ENCODE measurements at regions not wholly inside any gene's neighbourhood (a gene's known extent, or its start where the extent isn't known, plus 50 kb on each side); places are given as distances from the start of the nearest gene placed in this dataset.

- no peaks in the 10 kb centered on the region for H3K9me3 ChIP-seq (ENCODE audit: low read length)
- H3K27ac ChIP-seq (ENCODE audit: low read length) = no peak overlapping the region
- no peak overlapping the region for H2AFZ ChIP-seq (ENCODE audit: low read depth, low read length)
- H4K20me1 ChIP-seq (ENCODE audit: insufficient read depth) = no peaks in the 10 kb centered on the region
- no peaks in the 10 kb centered on the region for H3F3A ChIP-seq (ENCODE audit: insufficient read depth, low read length, poor library complexity, severe bottlenecking)
- TF ChIP-seq MXI1 (conservative IDR thresholded peaks at IDR 0.05; ENCODE audit: poor library complexity, severe bottlenecking) = no peak
- no peak for TF ChIP-seq RAD21 (conservative IDR thresholded peaks at IDR 0.05)
- TF ChIP-seq EZH2 (IDR thresholded peaks at IDR 0.05; ENCODE audit: borderline replicate concordance, insufficient read depth, low read length, poor library complexity, severe bottlenecking) = no peak
- no peak for TF ChIP-seq EP300 (conservative IDR thresholded peaks at IDR 0.05; ENCODE audit: poor library complexity, severe bottlenecking)
- no peaks in the 10 kb centered on the region for H3K79me2 ChIP-seq (replicated peaks; ENCODE audit: insufficient read depth, low read length)
- H3K27me3 ChIP-seq (ENCODE audit: insufficient read depth, low read depth, low read length) = no peaks in the 10 kb centered on the region
- no peaks in the 10 kb centered on the region for H3K9me2 ChIP-seq (ENCODE audit: insufficient read depth, low read length)
- H3K9ac ChIP-seq (ENCODE audit: low read length) = no peak overlapping the region
- no peak overlapping the region for H3K4me3 ChIP-seq (ENCODE audit: low read length)
- no peaks in the 10 kb centered on the region for H3K36me3 ChIP-seq (ENCODE audit: insufficient read depth, low read length)
- no peak overlapping the region for H3K4me2 ChIP-seq (ENCODE audit: low read length)
Observed at GRCh38 chr2:15736396-15737180, 144.9 kb downstream of the DDX1 start.

- TF ChIP-seq SMC3 (conservative IDR thresholded peaks at IDR 0.05; ENCODE audit: poor library complexity) = no peak
- no peak for TF ChIP-seq TAF1 (IDR thresholded peaks at IDR 0.05; ENCODE audit: low read depth)
- TF ChIP-seq EZH2 (IDR thresholded peaks at IDR 0.05; ENCODE audit: borderline replicate concordance, insufficient read depth, low read length, poor library complexity, severe bottlenecking) = no peak
- TF ChIP-seq EP300 (conservative IDR thresholded peaks at IDR 0.05; ENCODE audit: poor library complexity, severe bottlenecking) = no peak
- no peak for TF ChIP-seq CTCF (IDR thresholded peaks at IDR 0.05; ENCODE audit: poor library complexity, severe bottlenecking)
- TF ChIP-seq REST (IDR thresholded peaks at IDR 0.05; ENCODE audit: borderline replicate concordance) = no peak
- TF ChIP-seq POLR2AphosphoS5 (IDR thresholded peaks at IDR 0.05) = no peak
- TF ChIP-seq MXI1 (conservative IDR thresholded peaks at IDR 0.05; ENCODE audit: poor library complexity, severe bottlenecking) = no peak
- TF ChIP-seq RAD21 (conservative IDR thresholded peaks at IDR 0.05) = no peak
- Histone ChIP-seq H3K27me3 (ENCODE audit: insufficient read depth, low read depth, low read length) (no peaks in the 10 kb centered on the region), H3K27ac (ENCODE audit: low read length) (no peak overlapping the region), H4K20me1 (ENCODE audit: insufficient read depth) (no peaks in the 10 kb centered on the region), H3K4me2 (ENCODE audit: low read length) (no peak overlapping the region), H3F3A (ENCODE audit: insufficient read depth, low read length, poor library complexity, severe bottlenecking) (no peaks in the 10 kb centered on the region), H3K4me3 (ENCODE audit: low read length) (no peak overlapping the region), H3K36me3 (ENCODE audit: insufficient read depth, low read length) (no peaks in the 10 kb centered on the region), H3K9me2 (ENCODE audit: insufficient read depth, low read length) (no peaks in the 10 kb centered on the region), H3K9ac (ENCODE audit: low read length) (no peak overlapping the region), H3K9me3 (ENCODE audit: low read length) (no peaks in the 10 kb centered on the region), H2AFZ (ENCODE audit: low read depth, low read length) (no peak overlapping the region), H3K79me2 (replicated peaks; ENCODE audit: insufficient read depth, low read length) (no peaks in the 10 kb centered on the region)
Observed at GRCh38 chr2:15737314-15738224, 145.9 kb downstream of the DDX1 start.
